ENCODE measurements at regions not wholly inside any gene's neighbourhood (a gene's known extent, or its start where the extent isn't known, plus 50 kb on each side); places are given as distances from the start of the nearest gene placed in this dataset.
A peak's percentile ranks its signal among the peaks of the same experiment; 100 is the strongest.

DNA sequence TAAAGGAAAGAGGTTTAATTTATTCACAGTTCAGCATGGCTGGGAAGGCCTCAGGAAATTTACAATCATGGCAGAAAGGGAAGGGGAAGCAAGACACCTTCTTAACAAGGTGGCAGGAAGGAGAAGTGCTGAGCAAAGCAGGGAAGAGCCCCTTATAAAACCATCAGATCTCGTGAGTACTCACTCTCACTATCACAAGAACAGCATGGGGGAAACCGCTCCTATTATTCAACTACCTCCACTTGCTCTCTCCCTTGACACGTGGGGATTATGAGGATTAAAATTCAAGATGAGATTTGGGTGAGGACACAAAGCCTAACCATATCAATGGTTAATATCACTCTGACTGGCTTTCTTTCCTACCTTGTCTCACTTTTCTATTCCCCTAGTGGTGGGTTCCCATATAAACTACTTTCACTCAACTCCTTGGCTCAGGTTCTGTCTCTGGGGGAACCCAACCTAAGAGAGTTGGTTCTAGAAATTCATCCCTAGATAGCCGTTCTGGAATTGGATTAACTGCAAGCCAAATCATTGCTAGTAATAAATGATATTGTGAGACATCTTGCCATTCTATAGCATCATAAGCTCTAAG, 749.8 kb upstream of the GRAMD2B start:
- TF ChIP-seq, protein P1, sequence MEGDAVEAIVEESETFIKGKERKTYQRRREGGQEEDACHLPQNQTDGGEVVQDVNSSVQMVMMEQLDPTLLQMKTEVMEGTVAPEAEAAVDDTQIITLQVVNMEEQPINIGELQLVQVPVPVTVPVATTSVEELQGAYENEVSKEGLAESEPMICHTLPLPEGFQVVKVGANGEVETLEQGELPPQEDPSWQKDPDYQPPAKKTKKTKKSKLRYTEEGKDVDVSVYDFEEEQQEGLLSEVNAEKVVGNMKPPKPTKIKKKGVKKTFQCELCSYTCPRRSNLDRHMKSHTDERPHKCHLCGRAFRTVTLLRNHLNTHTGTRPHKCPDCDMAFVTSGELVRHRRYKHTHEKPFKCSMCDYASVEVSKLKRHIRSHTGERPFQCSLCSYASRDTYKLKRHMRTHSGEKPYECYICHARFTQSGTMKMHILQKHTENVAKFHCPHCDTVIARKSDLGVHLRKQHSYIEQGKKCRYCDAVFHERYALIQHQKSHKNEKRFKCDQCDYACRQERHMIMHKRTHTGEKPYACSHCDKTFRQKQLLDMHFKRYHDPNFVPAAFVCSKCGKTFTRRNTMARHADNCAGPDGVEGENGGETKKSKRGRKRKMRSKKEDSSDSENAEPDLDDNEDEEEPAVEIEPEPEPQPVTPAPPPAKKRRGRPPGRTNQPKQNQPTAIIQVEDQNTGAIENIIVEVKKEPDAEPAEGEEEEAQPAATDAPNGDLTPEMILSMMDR (IDR thresholded peaks at IDR 0.05): peak in 2 of 12 donors; percentile 11
- no peak for TF ChIP-seq POLR2A (IDR thresholded peaks at IDR 0.05)
